Hindlimb muscle (tissue), 1 donor: ENCODE measurements at regions not wholly inside any gene's neighbourhood (a gene's known extent, or its start where the extent isn't known, plus 50 kb on each side); places are given as distances from the start of the nearest gene placed in this dataset.
"Not testable (repeated sequence)": the region's sequence is repeated elsewhere in the genome, so short reads cannot be mapped to it uniquely, and the experiment has no call there.

Experiments used
- DNase-seq: peaks from one replicate; pipeline ENCODE4 v3.0.0-alpha.2; 2013

GRCh38 chr5:130321931-130322330 is 417.7 kb downstream of the CHSY3 start:
- no peak for DNase-seq

DNA sequence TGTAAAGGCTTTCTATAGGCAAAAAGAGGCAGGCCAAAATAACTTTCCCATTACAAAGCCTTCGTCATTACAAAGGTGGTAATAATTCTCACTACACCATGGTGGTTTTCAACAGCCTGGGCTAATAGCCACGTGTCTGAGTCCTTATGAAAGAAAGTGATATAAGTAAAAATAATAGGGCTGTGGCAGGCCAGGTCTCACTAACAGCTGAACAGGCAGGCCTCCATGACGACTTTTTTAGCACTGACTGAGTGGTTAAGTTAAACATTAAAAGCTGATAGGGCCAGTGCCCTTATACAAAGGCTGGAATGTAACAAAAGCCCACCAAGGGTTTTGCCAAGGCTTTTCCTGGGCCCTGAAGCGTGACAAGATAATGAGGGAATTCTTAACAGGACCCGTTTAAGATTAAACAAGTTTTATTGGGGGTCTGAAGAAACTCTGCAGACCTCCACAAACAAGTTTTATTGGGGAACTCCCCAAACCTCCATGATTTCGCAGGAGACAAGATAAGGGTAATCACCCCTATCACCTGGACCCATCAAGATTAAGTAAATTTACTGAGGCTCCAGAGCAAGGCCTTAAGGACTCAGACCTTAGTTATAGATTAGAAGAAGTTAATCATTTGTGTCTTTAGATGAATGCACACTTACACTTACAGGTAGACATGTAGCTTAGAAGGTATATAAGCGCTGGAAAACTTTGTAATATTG is 412.9 kb downstream of the CHSY3 start:
- DNase-seq, result no peak

GRCh38 chr5:130295235-130295634 is 391.0 kb downstream of the CHSY3 start:
- DNase-seq, result no peak

DNA sequence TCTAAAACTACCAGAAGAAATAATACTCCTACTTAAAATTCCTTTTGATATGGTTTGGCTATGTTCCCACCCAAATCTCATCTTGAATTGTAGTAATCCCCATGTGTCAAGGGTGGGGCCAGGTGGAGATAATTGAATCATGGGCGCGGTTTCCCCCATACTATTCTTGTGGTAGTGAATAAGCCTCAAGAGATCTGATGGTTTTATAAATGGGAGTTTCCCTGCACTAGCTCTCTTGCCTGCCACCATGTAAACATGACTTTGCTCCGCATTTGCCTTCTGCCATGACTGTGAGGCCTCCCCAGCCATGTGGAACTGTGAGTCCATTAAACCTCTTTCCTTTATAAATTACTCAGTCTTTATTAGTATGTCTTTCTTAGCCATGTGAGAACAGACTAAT is 390.5 kb downstream of the CHSY3 start:
- DNase-seq, result not testable (repeated sequence)

DNA sequence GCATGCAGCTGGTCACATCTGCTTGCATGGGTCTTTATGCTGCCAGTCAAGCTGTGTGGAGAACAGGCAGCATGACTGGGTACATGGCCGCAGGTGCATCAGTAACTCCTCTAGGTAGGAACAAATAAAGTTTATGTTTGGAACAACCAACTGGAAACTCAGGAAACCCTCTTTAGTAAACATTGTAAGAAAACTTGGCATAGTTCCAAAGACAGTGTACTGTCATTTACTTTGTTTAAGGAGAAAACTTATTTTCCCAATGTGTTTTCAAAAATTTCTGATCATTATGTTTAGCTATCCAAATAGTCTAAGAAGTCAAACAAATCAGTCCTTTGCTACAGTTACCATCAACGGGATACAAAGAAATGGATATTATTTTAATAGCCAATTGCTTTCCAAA is 386.0 kb downstream of the CHSY3 start:
- DNase-seq, result no peak

- DNase-seq, result no peak
These were observed 385.1 kb downstream of the CHSY3 start for GRCh38 chr5:130289132-130290088.

GRCh38 chr5:130287438-130287837 is 383.2 kb downstream of the CHSY3 start:
- DNase-seq, result no peak

GRCh38 chr5:130286971-130287370 is 382.7 kb downstream of the CHSY3 start:
- DNase-seq, result no peak

GRCh38 chr5:130282049-130282448 is 377.8 kb downstream of the CHSY3 start:
- DNase-seq, result no peak

GRCh38 chr5:130280528-130281217 is 376.4 kb downstream of the CHSY3 start:
- no peak for DNase-seq

DNA sequence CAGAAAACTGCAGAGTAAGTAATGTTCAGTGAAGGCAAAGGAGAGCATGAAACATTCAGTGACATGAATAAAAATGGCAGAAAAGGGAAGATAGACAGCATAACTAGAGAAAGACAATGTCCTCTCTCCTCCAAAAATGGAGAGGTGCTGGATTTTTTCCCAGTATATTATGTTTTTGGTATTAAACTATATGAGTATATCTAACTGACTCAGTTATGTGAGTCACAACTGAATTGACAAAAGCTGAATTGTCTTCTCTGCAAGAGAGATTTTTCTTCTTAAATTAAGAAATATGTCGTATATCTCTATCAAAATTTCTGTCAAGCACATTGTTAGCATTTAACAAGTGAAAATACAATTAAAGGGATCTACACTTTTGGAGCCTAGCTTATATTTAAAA is 375.1 kb downstream of the CHSY3 start:
- no peak for DNase-seq

DNA sequence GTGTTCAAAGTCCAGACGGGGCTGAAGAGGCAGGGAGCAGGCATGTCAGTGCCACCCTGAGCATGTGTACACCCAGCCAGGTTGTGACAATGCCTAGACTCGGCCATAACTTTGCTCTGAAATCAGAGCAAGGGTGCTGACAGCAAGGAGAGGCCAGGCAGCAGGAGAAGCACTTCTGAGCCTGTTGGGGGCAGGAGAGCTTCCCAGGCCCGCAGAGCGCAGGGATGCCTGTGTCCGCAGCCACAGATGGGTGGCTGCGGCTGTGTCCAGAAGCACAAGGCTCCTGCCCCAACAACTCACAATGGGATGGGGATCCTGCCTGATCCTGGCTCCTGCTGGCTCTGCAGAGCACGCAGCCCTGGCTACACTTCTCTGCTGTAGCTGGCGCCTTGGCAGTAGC is 373.9 kb downstream of the CHSY3 start:
- no peak for DNase-seq

DNA sequence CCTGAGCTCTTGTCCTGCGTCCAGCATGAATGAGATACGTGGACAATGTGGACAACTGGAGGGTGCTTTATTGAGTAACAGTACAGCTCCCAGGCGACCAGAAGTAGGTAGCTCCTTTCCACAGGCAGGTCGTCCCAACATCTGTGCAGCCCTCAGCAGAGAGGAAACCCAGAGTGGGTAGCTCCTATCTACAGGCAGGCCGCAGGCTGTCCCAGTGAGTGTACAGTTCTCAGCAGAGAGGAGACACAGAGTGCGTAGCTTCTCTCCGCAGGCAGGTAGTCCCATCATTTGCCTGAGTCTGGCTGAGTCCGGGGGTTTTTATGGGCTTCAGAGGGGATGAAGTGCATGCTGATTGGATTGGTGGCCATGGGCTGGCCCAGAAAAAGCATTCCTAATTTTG is 373.3 kb downstream of the CHSY3 start:
- no peak for DNase-seq

DNA sequence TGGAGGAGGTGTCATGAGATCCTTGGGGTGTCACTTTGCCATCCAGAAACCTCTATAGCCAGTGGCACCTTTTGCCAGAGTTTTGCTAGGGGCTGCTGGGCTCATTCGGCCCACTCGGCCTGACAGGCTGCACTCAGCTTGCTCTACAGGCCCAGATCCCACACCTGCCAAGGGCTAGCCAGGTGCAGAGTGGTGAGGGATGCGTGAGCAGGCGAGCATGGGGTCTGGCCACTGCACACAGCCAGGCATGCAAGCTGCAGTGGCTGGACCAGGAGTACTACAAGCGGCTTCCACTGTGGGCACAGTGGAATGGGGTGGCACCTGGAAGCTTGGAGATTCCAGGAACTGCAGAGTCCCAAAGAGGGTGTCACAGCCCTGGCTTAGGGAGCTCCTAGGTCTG is 372.7 kb downstream of the CHSY3 start:
- DNase-seq, result no peak

GRCh38 chr5:130272837-130273236 is 368.6 kb downstream of the CHSY3 start:
- no peak for DNase-seq

- no peak for DNase-seq
These were observed 366.5 kb downstream of the CHSY3 start for GRCh38 chr5:130270786-130271185.

DNA sequence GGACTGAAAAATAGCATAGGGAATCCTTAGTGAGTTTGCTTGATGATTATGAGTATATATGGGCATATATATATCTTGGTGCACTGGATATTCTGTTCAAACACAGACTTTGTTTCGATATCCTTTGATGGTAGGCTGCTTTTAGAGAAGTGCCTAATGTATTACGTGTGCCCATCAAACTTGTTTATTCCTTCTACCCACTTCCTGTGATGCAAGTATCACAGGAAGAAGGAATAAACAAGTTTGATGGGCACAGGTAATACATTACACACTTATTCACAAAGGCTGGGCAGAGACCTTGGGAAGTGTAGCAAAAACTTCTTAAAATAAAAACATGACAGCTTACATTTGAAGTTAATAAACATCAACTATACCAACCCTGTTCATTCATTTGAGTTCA is 364.2 kb downstream of the CHSY3 start:
- DNase-seq, result no peak

GRCh38 chr5:130267926-130268325 is 363.7 kb downstream of the CHSY3 start:
- no peak for DNase-seq

GRCh38 chr5:130260481-130260880 is 356.2 kb downstream of the CHSY3 start:
- DNase-seq, result no peak

DNA sequence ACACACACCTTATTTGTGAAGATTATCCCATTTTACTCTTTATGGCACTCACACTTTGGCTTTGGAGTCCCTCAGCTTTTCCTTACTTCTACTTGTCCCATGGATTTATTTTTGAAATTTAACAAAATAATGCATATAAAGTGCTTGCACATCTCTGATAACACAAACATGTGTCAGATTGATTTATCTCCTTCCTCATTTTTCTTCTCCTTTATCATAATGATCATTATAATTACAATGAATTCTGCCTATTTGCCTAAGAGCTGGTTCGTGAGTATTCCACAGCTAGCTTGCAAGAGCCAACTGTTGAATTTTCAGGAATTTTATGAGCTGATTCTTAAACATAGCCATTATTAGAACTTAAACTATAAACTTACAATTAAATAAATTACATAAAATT is 347.7 kb downstream of the CHSY3 start:
- DNase-seq, result no peak

DNA sequence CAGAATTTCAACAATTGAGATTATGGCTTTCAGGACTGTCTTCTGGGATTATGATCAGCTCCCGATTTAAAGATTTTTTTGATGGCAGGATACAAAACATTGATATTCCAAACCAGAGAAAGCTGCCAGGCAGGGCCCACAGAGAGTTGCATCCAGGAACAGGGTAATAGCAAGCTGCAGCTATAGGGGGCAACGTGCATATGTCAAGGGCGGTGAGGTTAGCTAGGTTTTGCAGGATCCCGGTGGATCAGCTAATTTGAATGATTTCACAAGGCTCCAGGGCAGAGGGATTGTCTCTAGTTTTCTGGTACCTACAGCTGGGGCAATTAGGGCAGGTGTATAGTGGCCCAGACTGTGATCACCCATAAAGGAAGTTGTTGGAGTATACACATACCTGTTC is 339.4 kb downstream of the CHSY3 start:
- DNase-seq, result no peak

- no peak for DNase-seq
These were observed 333.5 kb downstream of the CHSY3 start for GRCh38 chr5:130237721-130238120.
